PFSK-1 (cell line): ENCODE measurements at regions not wholly inside any gene's neighbourhood (a gene's known extent, or its start where the extent isn't known, plus 50 kb on each side); places are given as distances from the start of the nearest gene placed in this dataset.
A peak's percentile ranks its signal among the peaks of the same experiment; 100 is the strongest.

Experiments used
- FOXP2 ChIP-seq: optimal IDR thresholded peaks from 2 replicates; pipeline ENCODE3; 2011; ENCODE audit warnings: borderline replicate concordance, control low read depth, inconsistent platforms; ENCODE audit not compliant: insufficient read depth; ENCODE audit errors: extremely low read length, extremely low read depth
- POLR2AphosphoS5 ChIP-seq: IDR thresholded peaks from 2 replicates; pipeline ENCODE4 v1.6.1; 2012; ENCODE audit warnings: low read depth, mild to moderate bottlenecking, control low read depth, low read length, moderate library complexity
- SIN3A ChIP-seq: IDR thresholded peaks from 2 replicates; pipeline ENCODE4 v1.6.1; 2012; ENCODE audit warnings: mild to moderate bottlenecking, low read length, moderate library complexity, borderline replicate concordance; ENCODE audit not compliant: insufficient read depth
- TAF1 ChIP-seq: IDR thresholded peaks from 2 replicates; pipeline ENCODE4 v1.6.1; 2012; ENCODE audit warnings: low read length, control low read depth, borderline replicate concordance; ENCODE audit not compliant: insufficient read depth
- TF ChIP-seq, protein P1 (sequence below), 2 experiments: IDR thresholded peaks; 2 replicates each; pipeline versions ENCODE4 v1.6.1 to v1.8.0; 2011 to 2012; ENCODE audit warnings: low read depth in 2 of 2, low read length in 2 of 2, control low read depth in 1 of 2, inconsistent platforms in 1 of 2, mild to moderate bottlenecking in 1 of 2, moderate library complexity in 1 of 2; ENCODE audit not compliant: insufficient read depth in 1 of 2

DNA sequence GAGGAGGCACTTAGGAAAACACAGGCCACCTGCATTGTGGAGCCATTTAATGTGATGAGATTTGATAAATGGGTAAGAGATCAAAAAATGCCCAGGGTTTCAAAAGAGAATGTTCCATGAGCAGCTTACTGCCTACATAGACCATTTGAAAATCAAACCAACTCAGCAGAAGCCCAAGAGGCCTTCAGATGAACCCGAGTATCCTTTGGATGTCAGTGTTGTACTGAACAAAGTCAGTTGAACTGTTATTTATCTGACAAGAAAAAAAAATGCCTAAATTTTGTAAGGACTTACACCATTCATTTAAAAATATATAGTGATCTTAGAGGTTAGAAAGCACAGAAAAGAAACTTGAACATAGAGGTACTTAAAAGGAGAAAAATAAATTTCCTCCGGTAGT lies 381.7 kb downstream of the ZFHX3 start:
- TF ChIP-seq, protein P1, sequence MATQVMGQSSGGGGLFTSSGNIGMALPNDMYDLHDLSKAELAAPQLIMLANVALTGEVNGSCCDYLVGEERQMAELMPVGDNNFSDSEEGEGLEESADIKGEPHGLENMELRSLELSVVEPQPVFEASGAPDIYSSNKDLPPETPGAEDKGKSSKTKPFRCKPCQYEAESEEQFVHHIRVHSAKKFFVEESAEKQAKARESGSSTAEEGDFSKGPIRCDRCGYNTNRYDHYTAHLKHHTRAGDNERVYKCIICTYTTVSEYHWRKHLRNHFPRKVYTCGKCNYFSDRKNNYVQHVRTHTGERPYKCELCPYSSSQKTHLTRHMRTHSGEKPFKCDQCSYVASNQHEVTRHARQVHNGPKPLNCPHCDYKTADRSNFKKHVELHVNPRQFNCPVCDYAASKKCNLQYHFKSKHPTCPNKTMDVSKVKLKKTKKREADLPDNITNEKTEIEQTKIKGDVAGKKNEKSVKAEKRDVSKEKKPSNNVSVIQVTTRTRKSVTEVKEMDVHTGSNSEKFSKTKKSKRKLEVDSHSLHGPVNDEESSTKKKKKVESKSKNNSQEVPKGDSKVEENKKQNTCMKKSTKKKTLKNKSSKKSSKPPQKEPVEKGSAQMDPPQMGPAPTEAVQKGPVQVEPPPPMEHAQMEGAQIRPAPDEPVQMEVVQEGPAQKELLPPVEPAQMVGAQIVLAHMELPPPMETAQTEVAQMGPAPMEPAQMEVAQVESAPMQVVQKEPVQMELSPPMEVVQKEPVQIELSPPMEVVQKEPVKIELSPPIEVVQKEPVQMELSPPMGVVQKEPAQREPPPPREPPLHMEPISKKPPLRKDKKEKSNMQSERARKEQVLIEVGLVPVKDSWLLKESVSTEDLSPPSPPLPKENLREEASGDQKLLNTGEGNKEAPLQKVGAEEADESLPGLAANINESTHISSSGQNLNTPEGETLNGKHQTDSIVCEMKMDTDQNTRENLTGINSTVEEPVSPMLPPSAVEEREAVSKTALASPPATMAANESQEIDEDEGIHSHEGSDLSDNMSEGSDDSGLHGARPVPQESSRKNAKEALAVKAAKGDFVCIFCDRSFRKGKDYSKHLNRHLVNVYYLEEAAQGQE (IDR thresholded peaks at IDR 0.05; ENCODE audit: insufficient read depth in 1 of 2, low read depth in 2 of 2, low read length in 2 of 2): no peak
- no peak for TF ChIP-seq FOXP2
- TF ChIP-seq POLR2AphosphoS5: no peak
- no peak for TF ChIP-seq SIN3A
- no peak for TF ChIP-seq TAF1

DNA sequence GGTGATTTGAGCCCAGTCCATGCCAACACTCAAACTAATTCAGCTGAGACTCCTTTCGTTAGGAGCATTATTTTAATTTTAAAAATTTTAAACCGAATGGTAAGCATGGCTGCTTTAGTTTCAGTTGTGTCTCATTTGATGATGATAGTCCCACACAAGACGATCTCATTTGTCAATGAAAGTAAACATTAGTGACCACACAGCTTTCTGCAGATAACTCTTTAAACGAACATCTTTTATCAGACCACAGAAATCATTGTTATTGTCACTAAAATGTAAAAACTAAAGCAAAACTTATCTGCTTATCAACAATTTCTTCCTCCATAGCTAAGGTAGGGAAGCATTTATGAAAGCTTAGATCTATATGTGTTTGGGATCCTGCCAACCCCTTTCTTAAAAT lies 382.2 kb downstream of the ZFHX3 start:
- no peak for TF ChIP-seq TAF1
- TF ChIP-seq SIN3A: no peak

DNA sequence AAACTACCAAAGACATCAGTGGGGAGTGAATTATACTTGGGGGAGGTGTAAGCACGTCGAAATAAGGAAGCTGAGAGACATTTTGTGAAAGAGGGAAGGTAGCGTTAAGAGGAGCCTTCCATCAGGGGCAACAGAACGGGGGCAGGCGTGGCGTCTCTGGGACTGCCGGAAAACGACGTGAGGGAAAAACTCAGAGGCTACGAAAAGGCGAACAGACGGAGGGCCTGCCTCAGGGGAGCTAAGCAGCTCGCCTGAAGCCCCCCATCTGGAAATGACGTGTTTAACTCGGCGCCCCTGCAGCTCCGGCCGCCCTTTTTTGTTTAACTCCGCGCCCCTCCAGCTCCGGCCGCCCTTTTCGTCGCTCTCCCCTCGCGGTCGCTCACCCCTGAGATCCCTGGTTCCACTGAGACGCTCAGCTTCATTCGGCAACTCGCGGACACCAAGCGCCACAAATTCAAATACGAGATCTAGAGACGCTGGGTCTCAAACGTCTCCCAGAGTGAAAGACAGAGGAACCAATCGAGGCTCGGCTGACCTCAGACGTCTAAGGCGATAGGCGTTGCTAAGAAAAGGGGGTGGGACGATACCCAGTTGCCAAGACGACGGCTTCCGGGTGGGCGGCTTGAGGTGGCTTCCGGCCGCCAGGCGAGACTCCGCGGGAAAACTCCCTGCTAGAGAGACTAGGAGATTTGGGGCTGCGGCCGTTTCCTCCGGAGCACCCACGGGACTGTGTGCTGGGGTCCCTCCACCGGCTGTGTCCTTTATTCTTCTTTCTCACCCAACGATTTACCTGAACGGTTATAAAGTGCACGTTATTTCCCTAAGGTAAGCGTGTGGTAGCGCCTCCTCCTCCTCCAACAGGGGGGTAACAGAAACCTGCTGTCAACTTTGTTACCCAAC lies 383.2 kb downstream of the ZFHX3 start:
- TF ChIP-seq POLR2AphosphoS5 (peak; percentile 75), SIN3A (no peak)

DNA sequence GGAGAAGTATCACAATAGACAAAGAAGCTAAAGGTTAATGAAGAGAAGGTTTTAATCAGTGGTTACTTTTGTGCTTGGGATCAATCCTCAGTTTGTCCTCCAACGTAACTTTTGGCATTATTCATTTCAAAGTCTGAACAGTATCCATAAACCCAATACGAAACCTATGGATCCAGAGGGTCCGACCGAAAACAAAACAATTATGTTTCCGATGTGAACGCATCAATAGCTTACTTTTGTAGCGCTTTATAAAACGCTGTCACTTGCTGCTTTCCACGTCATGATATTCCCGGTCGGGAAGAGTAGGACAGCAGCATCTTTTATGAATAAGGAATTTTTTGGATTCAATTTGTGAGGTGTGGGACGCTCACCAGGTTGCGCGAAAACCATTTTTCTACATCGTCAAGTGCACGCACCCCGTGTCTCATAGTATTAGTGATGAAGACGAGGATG lies 383.8 kb downstream of the ZFHX3 start:
- TF ChIP-seq, protein P1 (IDR thresholded peaks at IDR 0.05; ENCODE audit: insufficient read depth in 1 of 2, low read depth in 2 of 2, low read length in 2 of 2): no peak
- no peak for TF ChIP-seq POLR2AphosphoS5
- no peak for TF ChIP-seq TAF1
- TF ChIP-seq FOXP2: no peak
- no peak for TF ChIP-seq SIN3A

GRCh38 chr16:72658888-72659717 lies 388.8 kb downstream of the ZFHX3 start:
- TF ChIP-seq POLR2AphosphoS5: no peak
- TF ChIP-seq, protein P1 (IDR thresholded peaks at IDR 0.05; ENCODE audit: insufficient read depth in 1 of 2, low read depth in 2 of 2, low read length in 2 of 2): no peak
- no peak for TF ChIP-seq TAF1
- no peak for TF ChIP-seq FOXP2
- TF ChIP-seq SIN3A: no peak

- TF ChIP-seq, protein P1 (IDR thresholded peaks at IDR 0.05; ENCODE audit: insufficient read depth in 1 of 2, low read depth in 2 of 2, low read length in 2 of 2): no peak
- TF ChIP-seq POLR2AphosphoS5 (no peak), FOXP2 (no peak), SIN3A (no peak), TAF1 (no peak)
Observed at GRCh38 chr16:72657791-72658190, 390.1 kb downstream of the ZFHX3 start.
